Osteocyte (in vitro differentiated cells): ENCODE measurements at regions not wholly inside any gene's neighbourhood (a gene's known extent, or its start where the extent isn't known, plus 50 kb on each side); places are given as distances from the start of the nearest gene placed in this dataset.
A peak's percentile ranks its signal among the peaks of the same experiment; 100 is the strongest.

Experiments used
- DNase-seq: peaks from one replicate; pipeline ENCODE4 v3.0.0; 2021; ENCODE audit warnings: mixed read lengths; ENCODE audit not compliant: unreplicated experiment; ENCODE audit errors: extremely low spot score
- H3K27ac Mint-ChIP-seq: one replicate; pipeline ENCODE4 v1.8.0; 2021; ENCODE audit warnings: mild to moderate bottlenecking, mixed read lengths; ENCODE audit not compliant: unreplicated experiment
- H3K27me3 Mint-ChIP-seq: one replicate; pipeline ENCODE4 v1.8.0; 2021; ENCODE audit warnings: mixed read lengths; ENCODE audit not compliant: unreplicated experiment
- H3K36me3 Mint-ChIP-seq: one replicate; pipeline ENCODE4 v1.8.0; 2021; ENCODE audit warnings: mixed read lengths; ENCODE audit not compliant: unreplicated experiment
- H3K4me1 Mint-ChIP-seq: one replicate; pipeline ENCODE4 v1.8.0; 2021; ENCODE audit warnings: mixed read lengths; ENCODE audit not compliant: unreplicated experiment
- H3K4me3 Mint-ChIP-seq: one replicate; pipeline ENCODE4 v1.8.0; 2021; ENCODE audit warnings: mild to moderate bottlenecking, moderate library complexity, mixed read lengths; ENCODE audit not compliant: unreplicated experiment
- H3K9me3 Mint-ChIP-seq: one replicate; pipeline ENCODE4 v1.8.0; 2021; ENCODE audit warnings: mixed read lengths; ENCODE audit not compliant: unreplicated experiment
- TF ChIP-seq, protein P1 (sequence below): fragments of 200-600 bp; sonication (generic); IDR thresholded peaks from 2 replicates; pipeline ENCODE4 v1.5.0; 2021; ENCODE audit warnings: antibody characterized with exemption, mild to moderate bottlenecking, moderate library complexity

GRCh38 chr20:54344832-54345231 is 130.6 kb upstream of the DOK5 start:
- Mint-ChIP-seq H3K9me3 (no peaks in the 10 kb centered on the region), H3K4me1 (peaks cover 53% of the 10 kb centered on the region), H3K36me3 (no peaks in the 10 kb centered on the region), H3K27me3 (no peaks in the 10 kb centered on the region), H3K27ac (peak overlapping the region; percentile 87), H3K4me3 (no peak overlapping the region)
- DNase-seq: no peak
- TF ChIP-seq, protein P1, sequence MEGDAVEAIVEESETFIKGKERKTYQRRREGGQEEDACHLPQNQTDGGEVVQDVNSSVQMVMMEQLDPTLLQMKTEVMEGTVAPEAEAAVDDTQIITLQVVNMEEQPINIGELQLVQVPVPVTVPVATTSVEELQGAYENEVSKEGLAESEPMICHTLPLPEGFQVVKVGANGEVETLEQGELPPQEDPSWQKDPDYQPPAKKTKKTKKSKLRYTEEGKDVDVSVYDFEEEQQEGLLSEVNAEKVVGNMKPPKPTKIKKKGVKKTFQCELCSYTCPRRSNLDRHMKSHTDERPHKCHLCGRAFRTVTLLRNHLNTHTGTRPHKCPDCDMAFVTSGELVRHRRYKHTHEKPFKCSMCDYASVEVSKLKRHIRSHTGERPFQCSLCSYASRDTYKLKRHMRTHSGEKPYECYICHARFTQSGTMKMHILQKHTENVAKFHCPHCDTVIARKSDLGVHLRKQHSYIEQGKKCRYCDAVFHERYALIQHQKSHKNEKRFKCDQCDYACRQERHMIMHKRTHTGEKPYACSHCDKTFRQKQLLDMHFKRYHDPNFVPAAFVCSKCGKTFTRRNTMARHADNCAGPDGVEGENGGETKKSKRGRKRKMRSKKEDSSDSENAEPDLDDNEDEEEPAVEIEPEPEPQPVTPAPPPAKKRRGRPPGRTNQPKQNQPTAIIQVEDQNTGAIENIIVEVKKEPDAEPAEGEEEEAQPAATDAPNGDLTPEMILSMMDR: no peak

- no peak for DNase-seq
- H3K4me1 Mint-ChIP-seq: peaks cover 52% of the 10 kb centered on the region
- no peaks in the 10 kb centered on the region for H3K9me3 Mint-ChIP-seq
- no peaks in the 10 kb centered on the region for H3K36me3 Mint-ChIP-seq
- H3K27me3 Mint-ChIP-seq: no peaks in the 10 kb centered on the region
- H3K4me3 Mint-ChIP-seq: peak overlapping the region; percentile 28
- H3K27ac Mint-ChIP-seq: peak overlapping the region; percentile 87
- TF ChIP-seq, protein P1: no peak
Measured at GRCh38 chr20:54345301-54345724, 130.1 kb upstream of the DOK5 start.

GRCh38 chr20:54345821-54346220 is 129.6 kb upstream of the DOK5 start:
- H3K4me1 Mint-ChIP-seq: peaks cover 52% of the 10 kb centered on the region
- H3K27me3 Mint-ChIP-seq: no peaks in the 10 kb centered on the region
- no peaks in the 10 kb centered on the region for H3K36me3 Mint-ChIP-seq
- TF ChIP-seq, protein P1: no peak
- H3K4me3 Mint-ChIP-seq: no peak overlapping the region
- DNase-seq: no peak
- no peaks in the 10 kb centered on the region for H3K9me3 Mint-ChIP-seq
- peak overlapping the region; percentile 87 for H3K27ac Mint-ChIP-seq

DNA sequence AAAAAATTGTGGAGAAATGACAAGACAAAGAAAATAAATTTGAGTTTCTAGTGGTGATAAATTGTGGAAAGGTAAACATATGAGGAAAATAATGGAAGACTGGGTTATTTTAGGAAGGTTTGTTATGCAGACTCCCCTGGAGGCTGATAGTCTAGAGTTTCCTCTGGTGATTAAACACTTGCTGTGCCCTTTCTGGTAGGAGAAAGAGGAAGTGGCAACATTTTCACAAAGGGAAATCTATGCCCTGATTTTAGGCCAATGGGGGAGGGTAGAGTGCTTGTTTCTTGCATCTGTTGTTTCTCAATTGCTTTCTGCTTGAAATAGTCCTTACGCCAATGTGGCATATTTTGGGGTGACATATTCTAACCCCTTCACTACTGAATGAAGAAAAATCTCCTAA is 129.1 kb upstream of the DOK5 start:
- H3K36me3 Mint-ChIP-seq: no peaks in the 10 kb centered on the region
- TF ChIP-seq, protein P1: no peak
- H3K4me1 Mint-ChIP-seq: peaks cover 49% of the 10 kb centered on the region
- no peaks in the 10 kb centered on the region for H3K27me3 Mint-ChIP-seq
- H3K4me3 Mint-ChIP-seq: no peak overlapping the region
- no peak for DNase-seq
- H3K9me3 Mint-ChIP-seq: no peaks in the 10 kb centered on the region
- peak overlapping the region; percentile 87 for H3K27ac Mint-ChIP-seq

DNA sequence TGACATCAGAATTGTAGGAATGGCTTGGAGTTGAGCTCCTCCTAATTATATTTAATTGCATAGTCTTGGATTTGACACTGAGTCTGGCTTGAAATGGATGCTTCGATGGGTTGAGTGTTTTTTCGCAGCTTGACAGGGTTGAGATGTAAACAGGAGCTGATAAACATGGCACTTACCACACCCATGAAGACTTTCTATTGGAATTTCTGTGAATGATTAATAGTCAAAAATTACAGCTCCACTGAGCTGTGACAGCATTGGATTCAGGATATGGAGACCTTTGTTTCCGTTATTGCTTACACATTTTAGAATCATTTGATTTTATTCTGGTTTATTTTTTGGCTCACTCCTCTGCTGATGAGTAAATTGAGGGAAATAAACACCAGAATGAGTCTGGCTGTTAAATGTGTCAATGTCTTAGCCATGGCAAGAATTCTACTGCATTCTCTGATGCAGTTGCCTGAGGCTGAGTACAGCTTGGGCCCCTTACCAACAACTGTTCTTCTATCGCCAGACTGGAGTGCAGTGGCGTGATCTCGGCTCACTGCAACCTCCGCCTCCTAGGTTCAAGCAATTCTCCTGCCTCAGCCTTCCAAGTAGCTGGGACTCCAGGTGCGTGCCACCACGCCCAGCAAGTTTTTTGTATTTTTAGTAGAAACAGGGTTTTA is 128.1 kb upstream of the DOK5 start:
- Mint-ChIP-seq H3K27me3 (no peaks in the 10 kb centered on the region), H3K27ac (no peak overlapping the region), H3K4me3 (no peak overlapping the region), H3K9me3 (no peaks in the 10 kb centered on the region), H3K4me1 (peaks cover 51% of the 10 kb centered on the region), H3K36me3 (no peaks in the 10 kb centered on the region)
- TF ChIP-seq, protein P1: no peak
- DNase-seq: no peak
